SU-DHL-6 (cell line): ENCODE measurements at regions not wholly inside any gene's neighbourhood (a gene's known extent, or its start where the extent isn't known, plus 50 kb on each side); places are given as distances from the start of the nearest gene placed in this dataset.
"Not testable (repeated sequence)": the region's sequence is repeated elsewhere in the genome, so short reads cannot be mapped to it uniquely, and the experiment has no call there.

ENCODE experiments used
- EZH2phosphoT487 ChIP-seq: fragments of 200-600 bp; sonication (generic), shearing (Covaris generic); conservative IDR thresholded peaks from 2 replicates; pipeline ENCODE4 v1.6.1; 2018; ENCODE audit warnings: mild to moderate bottlenecking, antibody characterized with exemption, low read length, moderate library complexity, mixed read lengths
- TF ChIP-seq, protein P1 (sequence below): fragments of 200-600 bp; sonication (generic); IDR thresholded peaks from one replicate; pipeline ENCODE4 v1.5.1; 2017; ENCODE audit warnings: antibody characterized with exemption, mild to moderate bottlenecking, low read length, moderate library complexity; ENCODE audit not compliant: insufficient read depth, poor library complexity, severe bottlenecking

DNA sequence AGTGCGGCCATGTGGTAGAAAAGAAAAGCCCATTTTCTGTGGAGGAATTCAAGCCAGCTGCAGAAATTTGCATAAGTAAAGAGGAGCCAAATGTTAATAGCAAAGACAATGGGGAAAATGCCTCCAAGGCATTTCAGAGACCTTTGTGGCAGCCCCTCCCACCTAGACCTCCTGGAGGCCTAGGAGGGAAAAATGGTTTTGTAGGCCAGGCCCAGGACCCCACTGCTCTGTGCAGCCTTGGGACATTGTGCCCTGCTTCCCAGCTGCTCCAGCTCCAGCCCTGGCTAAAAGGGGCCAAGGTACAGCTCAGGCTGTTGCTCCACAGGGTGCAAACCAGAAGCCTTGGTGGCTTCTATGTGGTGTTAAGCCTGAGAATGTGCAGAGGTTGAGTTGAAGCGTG is 75.6 kb upstream of the MKI67 start:
- TF ChIP-seq, protein P1, sequence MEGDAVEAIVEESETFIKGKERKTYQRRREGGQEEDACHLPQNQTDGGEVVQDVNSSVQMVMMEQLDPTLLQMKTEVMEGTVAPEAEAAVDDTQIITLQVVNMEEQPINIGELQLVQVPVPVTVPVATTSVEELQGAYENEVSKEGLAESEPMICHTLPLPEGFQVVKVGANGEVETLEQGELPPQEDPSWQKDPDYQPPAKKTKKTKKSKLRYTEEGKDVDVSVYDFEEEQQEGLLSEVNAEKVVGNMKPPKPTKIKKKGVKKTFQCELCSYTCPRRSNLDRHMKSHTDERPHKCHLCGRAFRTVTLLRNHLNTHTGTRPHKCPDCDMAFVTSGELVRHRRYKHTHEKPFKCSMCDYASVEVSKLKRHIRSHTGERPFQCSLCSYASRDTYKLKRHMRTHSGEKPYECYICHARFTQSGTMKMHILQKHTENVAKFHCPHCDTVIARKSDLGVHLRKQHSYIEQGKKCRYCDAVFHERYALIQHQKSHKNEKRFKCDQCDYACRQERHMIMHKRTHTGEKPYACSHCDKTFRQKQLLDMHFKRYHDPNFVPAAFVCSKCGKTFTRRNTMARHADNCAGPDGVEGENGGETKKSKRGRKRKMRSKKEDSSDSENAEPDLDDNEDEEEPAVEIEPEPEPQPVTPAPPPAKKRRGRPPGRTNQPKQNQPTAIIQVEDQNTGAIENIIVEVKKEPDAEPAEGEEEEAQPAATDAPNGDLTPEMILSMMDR: not testable (repeated sequence)
- not testable (repeated sequence) for TF ChIP-seq EZH2phosphoT487
